ENCODE measurements at regions not wholly inside any gene's neighbourhood (a gene's known extent, or its start where the extent isn't known, plus 50 kb on each side); places are given as distances from the start of the nearest gene placed in this dataset.

GRCh38 chr1:193763266-193763665 is 576.9 kb upstream of the B3GALT2 start:
- TF ChIP-seq CTCF (IDR thresholded peaks at IDR 0.05; ENCODE audit: control insufficient read depth, insufficient read depth, low read depth, low read length, missing control alignments) = no peak
- no peak overlapping the region for H3K4me3 ChIP-seq (ENCODE audit: control insufficient read depth, low read depth, low read length)
- DNase-seq (ENCODE audit: low read depth) = no peak

- H3K4me3 ChIP-seq (ENCODE audit: control insufficient read depth, low read depth, low read length) = no peak overlapping the region
- no peak for TF ChIP-seq CTCF (IDR thresholded peaks at IDR 0.05; ENCODE audit: control insufficient read depth, insufficient read depth, low read depth, low read length, missing control alignments)
- no peak for DNase-seq (ENCODE audit: low read depth)
Observed at GRCh38 chr1:193762236-193762635, 575.8 kb upstream of the B3GALT2 start.

GRCh38 chr1:193755441-193755840 is 569.0 kb upstream of the B3GALT2 start:
- H3K4me3 ChIP-seq (ENCODE audit: control insufficient read depth, low read depth, low read length) = no peak overlapping the region
- no peak for TF ChIP-seq CTCF (IDR thresholded peaks at IDR 0.05; ENCODE audit: control insufficient read depth, insufficient read depth, low read depth, low read length, missing control alignments)
- DNase-seq (ENCODE audit: low read depth) = no peak

- no peak for DNase-seq (ENCODE audit: low read depth)
- no peak overlapping the region for H3K4me3 ChIP-seq (ENCODE audit: control insufficient read depth, low read depth, low read length)
- no peak for TF ChIP-seq CTCF (IDR thresholded peaks at IDR 0.05; ENCODE audit: control insufficient read depth, insufficient read depth, low read depth, low read length, missing control alignments)
Observed at GRCh38 chr1:193754732-193755427, 568.5 kb upstream of the B3GALT2 start.

- no peak overlapping the region for H3K4me3 ChIP-seq (ENCODE audit: control insufficient read depth, low read depth, low read length)
- no peak for TF ChIP-seq CTCF (IDR thresholded peaks at IDR 0.05; ENCODE audit: control insufficient read depth, insufficient read depth, low read depth, low read length, missing control alignments)
- no peak for DNase-seq (ENCODE audit: low read depth)
Observed at GRCh38 chr1:193754151-193754550, 567.7 kb upstream of the B3GALT2 start.

GRCh38 chr1:193753038-193753756 is 566.8 kb upstream of the B3GALT2 start:
- TF ChIP-seq CTCF (IDR thresholded peaks at IDR 0.05; ENCODE audit: control insufficient read depth, insufficient read depth, low read depth, low read length, missing control alignments) = no peak
- no peak for DNase-seq (ENCODE audit: low read depth)
- no peak overlapping the region for H3K4me3 ChIP-seq (ENCODE audit: control insufficient read depth, low read depth, low read length)

Data from AG09309 (cell line).